ENCODE measurements at regions not wholly inside any gene's neighbourhood (a gene's known extent, or its start where the extent isn't known, plus 50 kb on each side); places are given as distances from the start of the nearest gene placed in this dataset.

- TF ChIP-seq CTCF (IDR thresholded peaks at IDR 0.05; ENCODE audit: low read length) (no peak), EZH2 (IDR thresholded peaks at IDR 0.05; ENCODE audit: borderline replicate concordance, low read length) (no peak)
These were observed 93.1 kb upstream of the MKI67 start for GRCh38 chr10:128219295-128219694.
